ENCODE measurements at regions not wholly inside any gene's neighbourhood (a gene's known extent, or its start where the extent isn't known, plus 50 kb on each side); places are given as distances from the start of the nearest gene placed in this dataset.

- H3K9me2 ChIP-seq (ENCODE audit: insufficient read depth, low read length) = no peaks in the 10 kb centered on the region
These were observed 502.3 kb downstream of the ZWINT start for GRCh38 chr10:55858730-55859129.

GRCh38 chr10:55852900-55853299 lies 508.2 kb downstream of the ZWINT start:
- Histone ChIP-seq H3K9me2 (ENCODE audit: insufficient read depth, low read length) (no peaks in the 10 kb centered on the region), H4K20me1 (ENCODE audit: insufficient read depth) (no peaks in the 10 kb centered on the region), H3K36me3 (ENCODE audit: insufficient read depth, low read length) (no peaks in the 10 kb centered on the region), H3K27me3 (ENCODE audit: insufficient read depth, low read depth, low read length) (no peaks in the 10 kb centered on the region), H3K79me2 (replicated peaks; ENCODE audit: insufficient read depth, low read length) (no peaks in the 10 kb centered on the region), H3K27ac (ENCODE audit: low read length) (peak overlapping the region; percentile 46), H3K4me2 (ENCODE audit: low read length) (peak overlapping the region; percentile 40), H2AFZ (ENCODE audit: low read depth, low read length) (no peak overlapping the region), H3F3A (ENCODE audit: insufficient read depth, low read length, poor library complexity, severe bottlenecking) (no peaks in the 10 kb centered on the region), H3K4me3 (ENCODE audit: low read length) (peak overlapping the region; percentile 32), H3K9ac (ENCODE audit: low read length) (no peak overlapping the region), H3K9me3 (ENCODE audit: low read length) (no peaks in the 10 kb centered on the region)
- TF ChIP-seq REST (IDR thresholded peaks at IDR 0.05; ENCODE audit: borderline replicate concordance) = peak; percentile 40
- TF ChIP-seq CTCF (IDR thresholded peaks at IDR 0.05; ENCODE audit: poor library complexity, severe bottlenecking) = no peak
- peak; percentile 98 for TF ChIP-seq EP300 (conservative IDR thresholded peaks at IDR 0.05; ENCODE audit: poor library complexity, severe bottlenecking)

More at GRCh38 chr10:55858730-55859129, 502.3 kb downstream of the ZWINT start:
- Histone ChIP-seq H3K27me3 (ENCODE audit: insufficient read depth, low read depth, low read length) (no peaks in the 10 kb centered on the region), H3K4me3 (ENCODE audit: low read length) (no peak overlapping the region), H3K4me2 (ENCODE audit: low read length) (no peak overlapping the region), H3K36me3 (ENCODE audit: insufficient read depth, low read length) (no peaks in the 10 kb centered on the region), H2AFZ (ENCODE audit: low read depth, low read length) (no peak overlapping the region), H3K9ac (ENCODE audit: low read length) (no peak overlapping the region), H3K9me3 (ENCODE audit: low read length) (no peaks in the 10 kb centered on the region), H3K27ac (ENCODE audit: low read length) (no peak overlapping the region), H3F3A (ENCODE audit: insufficient read depth, low read length, poor library complexity, severe bottlenecking) (no peaks in the 10 kb centered on the region), H3K79me2 (replicated peaks; ENCODE audit: insufficient read depth, low read length) (no peaks in the 10 kb centered on the region), H4K20me1 (ENCODE audit: insufficient read depth) (no peaks in the 10 kb centered on the region)
- TF ChIP-seq EP300 (conservative IDR thresholded peaks at IDR 0.05; ENCODE audit: poor library complexity, severe bottlenecking) (no peak), POLR2AphosphoS5 (IDR thresholded peaks at IDR 0.05) (no peak), EZH2 (IDR thresholded peaks at IDR 0.05; ENCODE audit: borderline replicate concordance, insufficient read depth, low read length, poor library complexity, severe bottlenecking) (no peak), TAF1 (IDR thresholded peaks at IDR 0.05; ENCODE audit: low read depth) (no peak), CTCF (IDR thresholded peaks at IDR 0.05; ENCODE audit: poor library complexity, severe bottlenecking) (no peak), MXI1 (conservative IDR thresholded peaks at IDR 0.05; ENCODE audit: poor library complexity, severe bottlenecking) (no peak), RAD21 (conservative IDR thresholded peaks at IDR 0.05) (no peak), REST (IDR thresholded peaks at IDR 0.05; ENCODE audit: borderline replicate concordance) (no peak), SMC3 (conservative IDR thresholded peaks at IDR 0.05; ENCODE audit: poor library complexity) (no peak)

Data from neural cell (in vitro differentiated cells).